C4-2B (cell line): ENCODE measurements at regions not wholly inside any gene's neighbourhood (a gene's known extent, or its start where the extent isn't known, plus 50 kb on each side); places are given as distances from the start of the nearest gene placed in this dataset.

Experiments
- CTCF ChIP-seq: fragments of 450-650 bp; conservative IDR thresholded peaks from 2 replicates; pipeline ENCODE4 v1.5.1; 2017; ENCODE audit warnings: mild to moderate bottlenecking
- ZFX ChIP-seq: fragments of 450-650 bp; IDR thresholded peaks from 2 replicates; pipeline ENCODE4 v1.6.1; 2017

- TF ChIP-seq CTCF (no peak), ZFX (no peak)
Observed at GRCh38 chr13:32882691-32883090, 133.5 kb upstream of the KL start.
